Upper lobe of left lung (tissue), 4 donors: ENCODE measurements at regions not wholly inside any gene's neighbourhood (a gene's known extent, or its start where the extent isn't known, plus 50 kb on each side); places are given as distances from the start of the nearest gene placed in this dataset.

Source experiments
- EP300 ChIP-seq, 4 donors: sonication (generic); formaldehyde crosslinking; IDR thresholded peaks; one replicate each; pipeline ENCODE4 v1.5.1; 2017; ENCODE audit warnings: antibody characterized with exemption in 4 of 4, control low read depth in 2 of 4
- POLR2A ChIP-seq, 4 donors: fragments of 450-650 bp; IDR thresholded peaks; one replicate each; pipeline ENCODE4 v1.5.1; 2016 to 2017; ENCODE audit warnings: antibody characterized with exemption in 4 of 4, mild to moderate bottlenecking in 2 of 4
- POLR2AphosphoS5 ChIP-seq, 2 donors: sonication (generic); formaldehyde crosslinking; IDR thresholded peaks; one replicate each; pipeline ENCODE4 v1.5.1; 2017; ENCODE audit warnings: antibody characterized with exemption in 2 of 2
- TF ChIP-seq, protein P1 (sequence below), 6 experiments: fragments of 450-650 bp in 4 of 6; fragments of 200-600 bp in 2 of 6; sonication (generic) in 2 of 6; IDR thresholded peaks; one replicate each; pipeline ENCODE4 v1.5.1; 2016 to 2019; ENCODE audit warnings: antibody characterized with exemption in 6 of 6

DNA sequence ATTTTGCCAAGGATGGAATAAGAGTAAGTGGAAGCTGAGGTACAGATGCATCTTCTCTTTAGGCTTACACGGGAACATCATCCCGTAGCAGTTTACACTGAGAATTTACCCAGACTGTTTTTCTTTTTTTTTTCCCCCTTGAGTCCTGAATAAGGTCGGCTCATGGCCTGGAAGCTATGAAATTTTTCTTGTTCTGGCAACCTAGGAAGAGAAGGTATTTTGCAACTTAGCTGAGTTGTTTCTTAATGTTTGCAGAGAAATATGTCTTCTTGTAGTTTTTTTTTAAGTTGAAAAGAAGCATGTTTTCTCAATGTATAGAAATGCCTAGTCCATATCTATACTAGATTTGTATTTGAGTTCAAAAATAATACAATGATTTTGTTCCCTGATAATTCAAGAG is 712.5 kb downstream of the TDRD15 start:
- TF ChIP-seq, protein P1, sequence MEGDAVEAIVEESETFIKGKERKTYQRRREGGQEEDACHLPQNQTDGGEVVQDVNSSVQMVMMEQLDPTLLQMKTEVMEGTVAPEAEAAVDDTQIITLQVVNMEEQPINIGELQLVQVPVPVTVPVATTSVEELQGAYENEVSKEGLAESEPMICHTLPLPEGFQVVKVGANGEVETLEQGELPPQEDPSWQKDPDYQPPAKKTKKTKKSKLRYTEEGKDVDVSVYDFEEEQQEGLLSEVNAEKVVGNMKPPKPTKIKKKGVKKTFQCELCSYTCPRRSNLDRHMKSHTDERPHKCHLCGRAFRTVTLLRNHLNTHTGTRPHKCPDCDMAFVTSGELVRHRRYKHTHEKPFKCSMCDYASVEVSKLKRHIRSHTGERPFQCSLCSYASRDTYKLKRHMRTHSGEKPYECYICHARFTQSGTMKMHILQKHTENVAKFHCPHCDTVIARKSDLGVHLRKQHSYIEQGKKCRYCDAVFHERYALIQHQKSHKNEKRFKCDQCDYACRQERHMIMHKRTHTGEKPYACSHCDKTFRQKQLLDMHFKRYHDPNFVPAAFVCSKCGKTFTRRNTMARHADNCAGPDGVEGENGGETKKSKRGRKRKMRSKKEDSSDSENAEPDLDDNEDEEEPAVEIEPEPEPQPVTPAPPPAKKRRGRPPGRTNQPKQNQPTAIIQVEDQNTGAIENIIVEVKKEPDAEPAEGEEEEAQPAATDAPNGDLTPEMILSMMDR (IDR thresholded peaks at IDR 0.05), result no peak
- TF ChIP-seq POLR2A (IDR thresholded peaks at IDR 0.05), result no peak
- no peak for TF ChIP-seq POLR2AphosphoS5 (IDR thresholded peaks at IDR 0.05)
- TF ChIP-seq EP300 (IDR thresholded peaks at IDR 0.05), result no peak
